Testis (tissue), 2 donors: ENCODE measurements at regions not wholly inside any gene's neighbourhood (a gene's known extent, or its start where the extent isn't known, plus 50 kb on each side); places are given as distances from the start of the nearest gene placed in this dataset.

Experiments used
- POLR2A ChIP-seq: fragments of 450-650 bp; IDR thresholded peaks from one replicate; pipeline ENCODE4 v1.6.1; 2017; ENCODE audit warnings: antibody characterized with exemption, mild to moderate bottlenecking, moderate library complexity
- TF ChIP-seq, protein P1 (sequence below), 3 experiments: fragments of 450-650 bp in 2 of 3; fragments of 200-600 bp in 1 of 3; sonication (generic) in 1 of 3; IDR thresholded peaks; one replicate each; pipeline ENCODE4 v1.5.1; 2016 to 2019; ENCODE audit warnings: antibody characterized with exemption in 3 of 3, mild to moderate bottlenecking in 2 of 3, moderate library complexity in 1 of 3

DNA sequence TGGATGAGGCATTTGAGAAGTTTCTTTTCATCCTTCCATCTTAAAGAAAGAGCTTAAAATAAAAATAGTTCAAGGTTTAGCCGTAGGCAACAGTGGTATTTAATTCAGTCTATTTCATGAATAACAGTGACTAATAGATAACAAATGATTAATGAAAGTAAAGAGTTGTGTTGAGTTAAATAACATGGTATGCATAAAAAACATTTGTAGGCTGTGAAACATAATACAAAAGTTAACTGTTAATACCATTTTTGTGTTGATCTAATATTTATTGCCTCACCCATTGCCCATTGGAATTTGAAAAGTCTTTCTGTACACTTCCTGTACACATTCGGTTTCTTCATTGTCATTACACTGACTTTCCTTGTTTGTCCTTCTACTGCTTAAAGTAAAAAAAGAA, 108.6 kb upstream of the PDE3A start:
- TF ChIP-seq POLR2A = no peak
- TF ChIP-seq, protein P1, sequence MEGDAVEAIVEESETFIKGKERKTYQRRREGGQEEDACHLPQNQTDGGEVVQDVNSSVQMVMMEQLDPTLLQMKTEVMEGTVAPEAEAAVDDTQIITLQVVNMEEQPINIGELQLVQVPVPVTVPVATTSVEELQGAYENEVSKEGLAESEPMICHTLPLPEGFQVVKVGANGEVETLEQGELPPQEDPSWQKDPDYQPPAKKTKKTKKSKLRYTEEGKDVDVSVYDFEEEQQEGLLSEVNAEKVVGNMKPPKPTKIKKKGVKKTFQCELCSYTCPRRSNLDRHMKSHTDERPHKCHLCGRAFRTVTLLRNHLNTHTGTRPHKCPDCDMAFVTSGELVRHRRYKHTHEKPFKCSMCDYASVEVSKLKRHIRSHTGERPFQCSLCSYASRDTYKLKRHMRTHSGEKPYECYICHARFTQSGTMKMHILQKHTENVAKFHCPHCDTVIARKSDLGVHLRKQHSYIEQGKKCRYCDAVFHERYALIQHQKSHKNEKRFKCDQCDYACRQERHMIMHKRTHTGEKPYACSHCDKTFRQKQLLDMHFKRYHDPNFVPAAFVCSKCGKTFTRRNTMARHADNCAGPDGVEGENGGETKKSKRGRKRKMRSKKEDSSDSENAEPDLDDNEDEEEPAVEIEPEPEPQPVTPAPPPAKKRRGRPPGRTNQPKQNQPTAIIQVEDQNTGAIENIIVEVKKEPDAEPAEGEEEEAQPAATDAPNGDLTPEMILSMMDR (IDR thresholded peaks at IDR 0.05) = no peak
